ENCODE measurements at regions not wholly inside any gene's neighbourhood (a gene's known extent, or its start where the extent isn't known, plus 50 kb on each side); places are given as distances from the start of the nearest gene placed in this dataset.

DNA sequence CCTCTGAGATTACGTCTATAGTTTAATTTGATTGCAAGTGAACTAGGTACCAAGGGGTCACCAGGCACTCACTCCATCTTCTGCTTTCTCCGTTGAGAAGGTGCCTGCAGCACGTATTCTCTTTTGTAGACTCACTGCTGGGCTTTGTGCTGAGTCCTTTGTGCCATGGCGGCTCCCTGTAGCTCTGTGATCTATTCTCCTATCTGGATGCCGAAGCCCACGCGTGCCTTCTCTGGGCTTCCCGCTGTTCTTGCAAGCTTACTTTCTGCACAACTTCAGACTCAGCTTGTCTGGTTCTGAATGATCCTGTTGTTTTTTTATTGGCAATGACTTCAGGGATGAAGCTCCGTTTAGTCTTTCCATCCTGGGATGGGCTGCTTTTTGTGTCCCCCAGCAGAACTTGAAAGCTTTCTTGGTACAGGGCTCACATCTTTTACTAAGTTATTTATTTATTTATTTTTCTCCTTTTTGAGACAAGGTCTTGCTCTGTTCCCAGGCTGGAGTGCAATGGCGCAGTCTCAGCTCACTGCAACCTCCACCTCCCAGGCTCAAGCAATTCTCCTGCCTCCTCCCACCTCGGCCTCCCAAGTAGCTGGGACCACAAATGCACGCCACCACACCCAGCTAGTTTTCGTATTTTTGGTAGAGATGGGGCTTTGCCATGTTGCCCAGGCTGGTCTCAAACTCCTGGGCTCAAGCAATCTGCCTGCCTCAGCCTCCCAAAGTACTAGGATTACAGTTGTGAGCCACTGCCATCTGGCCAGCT lies 100.9 kb upstream of the NKX1-1 start:
- TF ChIP-seq CBX2 (IDR thresholded peaks at IDR 0.05; ENCODE audit: insufficient read depth, low read length, poor library complexity, severe bottlenecking) (no peak), EZH2 (IDR thresholded peaks at IDR 0.05; ENCODE audit: borderline replicate concordance, low read depth, low read length) (no peak), CEBPB (tag; IDR thresholded peaks at IDR 0.05) (no peak)

Measured in K562 (cell line).